ENCODE measurements at regions not wholly inside any gene's neighbourhood (a gene's known extent, or its start where the extent isn't known, plus 50 kb on each side); places are given as distances from the start of the nearest gene placed in this dataset.

DNA sequence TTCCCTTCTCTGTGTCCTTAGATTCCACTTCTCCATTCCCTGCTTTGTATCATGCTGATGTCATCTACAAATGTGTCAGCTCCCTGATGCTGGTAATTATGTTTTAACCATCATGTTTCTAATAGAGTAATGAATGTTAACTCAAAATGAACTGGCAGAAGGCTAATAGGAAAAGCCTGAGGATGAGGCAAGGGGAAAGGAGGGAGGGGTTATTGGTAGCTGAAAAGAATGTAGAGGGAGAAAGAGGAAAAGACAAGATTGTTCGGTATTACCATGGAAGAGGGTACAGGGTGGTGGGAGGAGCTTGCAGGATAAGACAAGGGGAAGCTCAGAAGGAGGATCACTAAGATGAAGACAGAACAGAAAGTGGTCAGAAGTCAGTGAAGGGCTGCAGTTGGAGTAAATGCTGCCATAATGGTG, 150.9 kb downstream of the ZC3H11B start:
- Histone ChIP-seq H3K18ac (ENCODE audit: extremely low read depth, low read length) (no peak overlapping the region), H3K23me2 (ENCODE audit: low read depth, low read length) (no peaks in the 10 kb centered on the region), H4K8ac (ENCODE audit: extremely low read depth, insufficient read depth, low read length) (no peak overlapping the region), H2AK5ac (ENCODE audit: low read depth, low read length) (no peak overlapping the region), H3K23ac (ENCODE audit: insufficient read length) (no peak overlapping the region), H4K5ac (ENCODE audit: insufficient read length, low read depth, low read length) (no peak overlapping the region), H4K20me1 (replicated peaks in 1 of 2; ENCODE audit: control insufficient read depth in 1 of 2, insufficient read depth in 2 of 2, low read length in 2 of 2) (no peaks in the 10 kb centered on the region), H3K4me3 (ENCODE audit: extremely low read depth in 1 of 4, insufficient read depth in 2 of 4, low read depth in 3 of 4, low read length in 4 of 4) (no peak overlapping the region), H2BK5ac (ENCODE audit: low read depth, low read length) (no peak overlapping the region), H3K4me2 (ENCODE audit: insufficient read depth in 1 of 2, low read depth in 2 of 2, low read length in 2 of 2) (no peak overlapping the region), H3K27ac (ENCODE audit: low read depth, low read length) (no peak overlapping the region), H4K91ac (replicated peaks; ENCODE audit: insufficient read length, low read length) (no peak overlapping the region), H3K27me3 (replicated peaks in 1 of 4; ENCODE audit: control insufficient read depth in 3 of 4, extremely low read depth in 1 of 4, insufficient read depth in 3 of 4, low read length in 3 of 4) (no peaks in the 10 kb centered on the region), H3K9ac (replicated peaks in 1 of 4; ENCODE audit: extremely low read depth in 1 of 4, low read depth in 3 of 4, low read length in 3 of 4) (no peak overlapping the region), H2AFZ (ENCODE audit: low read length) (no peak overlapping the region), H2BK20ac (ENCODE audit: low read length) (no peak overlapping the region), H3K56ac (replicated peaks; ENCODE audit: insufficient read length, low read depth, low read length) (no peak overlapping the region), H3K4ac (replicated peaks; ENCODE audit: insufficient read length, low read depth, low read length) (no peak overlapping the region), H2BK120ac (replicated peaks; ENCODE audit: low read depth, low read length) (no peak overlapping the region), H3K79me1 (ENCODE audit: low read depth, low read length) (no peaks in the 10 kb centered on the region), H3K4me1 (replicated peaks in 1 of 4; ENCODE audit: control insufficient read depth in 3 of 4, insufficient read depth in 4 of 4, low read length in 3 of 4) (no peaks in the 10 kb centered on the region), H2BK12ac (ENCODE audit: low read depth, low read length) (no peak overlapping the region), H2BK15ac (ENCODE audit: low read length) (no peak overlapping the region), H3K9me3 (ENCODE audit: insufficient read depth in 2 of 2, low read depth in 1 of 2, low read length in 1 of 2) (no peaks in the 10 kb centered on the region), H3K79me2 (ENCODE audit: control insufficient read depth in 1 of 2, insufficient read depth in 2 of 2, low read length in 2 of 2) (no peaks in the 10 kb centered on the region), H3K14ac (ENCODE audit: insufficient read length) (no peak overlapping the region), H3K36me3 (ENCODE audit: control insufficient read depth in 2 of 4, insufficient read depth in 4 of 4, low read length in 3 of 4) (no peaks in the 10 kb centered on the region)
- ChIA-PET CTCF (ENCODE audit: partially characterized antibody) (interaction anchor here (1.1 kb wide), 1 partner anchor 34 kb away, joined by 3 read pairs; no protein-coding TSS in a partner anchor), POLR2A (ENCODE audit: partially characterized antibody) (no interaction called here)
- TF ChIP-seq USF2 (IDR thresholded peaks at IDR 0.05; ENCODE audit: low read length), result no peak
- TF ChIP-seq EGR1 (IDR thresholded peaks at IDR 0.05; ENCODE audit: borderline replicate concordance, low read depth, low read length), result no peak
- TF ChIP-seq E2F6 (IDR thresholded peaks at IDR 0.05), result no peak
- TF ChIP-seq NRF1 (IDR thresholded peaks at IDR 0.05; ENCODE audit: low read depth, low read length), result no peak
- no peak for TF ChIP-seq CREB1 (IDR thresholded peaks at IDR 0.05)
- no peak for TF ChIP-seq KDM1A (IDR thresholded peaks at IDR 0.05; ENCODE audit: borderline replicate concordance, low read length)
- TF ChIP-seq BRCA1 (IDR thresholded peaks at IDR 0.05; ENCODE audit: low read depth, low read length), result no peak
- TF ChIP-seq POU5F1 (IDR thresholded peaks at IDR 0.05; ENCODE audit: low read depth, low read length), result no peak
- TF ChIP-seq SRF (IDR thresholded peaks at IDR 0.05; ENCODE audit: low read depth, low read length), result no peak
- FAIRE-seq (no peak), DNase-seq (ENCODE audit: low read depth in 1 of 2, low spot score in 2 of 2) (no peak)
- WGBS, 2 experiments (ENCODE audit: extremely low coverage in 1 of 2, insufficient coverage in 1 of 2, insufficient read length in 1 of 2, insufficient replicate concordance in 2 of 2, low coverage in 1 of 2, low lambda C conversion rate in 2 of 2, missing lambda C conversion rate in 1 of 2), result 100% methylated on average over 1 of the region's 1 CpG; no CpG with 5 or more reads in 1 of the 2 experiments
